Psoas muscle (tissue), 7 donors: ENCODE measurements at regions not wholly inside any gene's neighbourhood (a gene's known extent, or its start where the extent isn't known, plus 50 kb on each side); places are given as distances from the start of the nearest gene placed in this dataset.

Experiments
- ATAC-seq, 4 donors: fragments of 200-7000 bp; cut with Tn5 transposase; one replicate each; pipeline ENCODE4 v1.9.1; 2020; ENCODE audit warnings: moderate library complexity in 3 of 4, mild to moderate bottlenecking in 2 of 4
- DNase-seq, 2 donors: peaks; one replicate each; pipeline ENCODE4 v3.0.0-alpha.2; 2020
- H3K27ac ChIP-seq: fragments of 200-600 bp; one replicate; pipeline ENCODE4 v1.8.0; 2022
- H3K27me3 ChIP-seq, 3 donors: fragments of 200-600 bp in 1 of 3; one replicate each; pipeline versions ENCODE4 v1.6.1 to v1.8.0; 2013 to 2022; ENCODE audit warnings: low read length in 2 of 3, mild to moderate bottlenecking in 2 of 3, moderate library complexity in 1 of 3; ENCODE audit not compliant: insufficient read depth in 3 of 3
- H3K36me3 ChIP-seq, 2 donors: fragments of 200-600 bp in 1 of 2; one replicate each; pipeline versions ENCODE4 v1.6.1 to v1.8.0; 2013 to 2022; ENCODE audit warnings: low read depth in 1 of 2, mild to moderate bottlenecking in 1 of 2, moderate library complexity in 1 of 2; ENCODE audit not compliant: insufficient read depth in 1 of 2
- H3K4me1 ChIP-seq: fragments of 200-600 bp; one replicate; pipeline ENCODE4 v1.8.0; 2022
- H3K4me3 ChIP-seq: fragments of 200-600 bp; one replicate; pipeline ENCODE4 v1.8.0; 2022; ENCODE audit warnings: mild to moderate bottlenecking
- H3K9me3 ChIP-seq: fragments of 200-600 bp; one replicate; pipeline ENCODE4 v1.8.0; 2022
- CTCF ChIP-seq: fragments of 200-600 bp; IDR thresholded peaks from one replicate; pipeline ENCODE4 v1.8.0; 2022; ENCODE audit warnings: antibody characterized with exemption
- WGBS, 3 donors: extraction: QIAGEN DNeasy Blood & Tissue Kit; methylation state at CpG; one replicate each; pipeline versions ENCODE4 v1.1.6 to v1.1.7; 2013; 5-methylcytosine and 5-hydroxymethylcytosine counted together
- intact Hi-C, 2 donors: fragments of 100-400 bp; cut with DNase I; formaldehyde crosslinking; loops; one replicate each; pipeline versions ENCODE4 v1.11.0 to v1.14.2; 2022
- donor health status: healthy with polysubstance abuse.
- donor health status: DM: no; HTN: no; CAD: no; lungs with moderate emphysema.
- donor health status: Bipolar disorder and iron deficiency.
- donor health status: healthy.
- donor health status: DM: yes; HTN: yes; CAD: no.
- donor health status: DM: no; HTN: no; CAD: no.
- donor health status: DM: yes; HTN: yes; CAD: no.

GRCh38 chr16:5333126-5333525 lies 235.5 kb upstream of the EEF2KMT start:
- Histone ChIP-seq H3K4me1 (no peaks in the 10 kb centered on the region), H3K27ac (no peak overlapping the region), H3K9me3 (no peaks in the 10 kb centered on the region), H3K27me3 (peaks cover 0 to 2% (median 0%) of the 10 kb centered on the region in 3 donors), H3K36me3 (no peaks in the 10 kb centered on the region), H3K4me3 (no peak overlapping the region)
- ATAC-seq (no peak), DNase-seq (no peak)
- WGBS, 3 donors, result 89 to 94% (median 90%) methylated on average over 5 of the region's 5 CpGs
- TF ChIP-seq CTCF, result no peak
- intact Hi-C loops, result no loop called here

DNA sequence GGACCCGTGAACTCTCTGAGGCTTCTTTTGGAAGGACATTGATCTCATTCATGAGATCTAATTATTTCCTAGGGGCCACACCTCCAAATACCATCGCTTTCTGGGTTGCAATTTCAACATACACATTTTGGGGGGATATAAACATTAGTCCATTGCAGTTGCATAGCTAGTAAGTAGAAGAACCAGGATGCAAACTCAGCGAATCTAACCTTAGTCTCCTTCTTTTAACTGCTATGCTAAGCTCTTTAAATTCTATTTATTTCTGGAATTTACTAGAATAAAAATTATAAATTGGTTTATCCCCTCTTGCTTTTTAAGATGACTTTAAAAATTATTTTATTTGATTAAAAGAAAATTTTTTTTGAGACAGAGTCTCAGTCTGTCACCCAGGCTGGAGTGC lies 232.5 kb upstream of the EEF2KMT start:
- H3K4me3 ChIP-seq, result no peak overlapping the region
- no peaks in the 10 kb centered on the region for H3K27me3 ChIP-seq
- no peak for ATAC-seq
- intact Hi-C loops, result no loop called here
- no peaks in the 10 kb centered on the region for H3K36me3 ChIP-seq
- 86 to 95% (median 93%) methylated on average over 3 of the region's 3 CpGs for WGBS, 3 donors
- no peak overlapping the region for H3K27ac ChIP-seq
- no peak for DNase-seq
- H3K4me1 ChIP-seq, result no peaks in the 10 kb centered on the region
- TF ChIP-seq CTCF, result no peak
- peaks cover 5% of the 10 kb centered on the region for H3K9me3 ChIP-seq

DNA sequence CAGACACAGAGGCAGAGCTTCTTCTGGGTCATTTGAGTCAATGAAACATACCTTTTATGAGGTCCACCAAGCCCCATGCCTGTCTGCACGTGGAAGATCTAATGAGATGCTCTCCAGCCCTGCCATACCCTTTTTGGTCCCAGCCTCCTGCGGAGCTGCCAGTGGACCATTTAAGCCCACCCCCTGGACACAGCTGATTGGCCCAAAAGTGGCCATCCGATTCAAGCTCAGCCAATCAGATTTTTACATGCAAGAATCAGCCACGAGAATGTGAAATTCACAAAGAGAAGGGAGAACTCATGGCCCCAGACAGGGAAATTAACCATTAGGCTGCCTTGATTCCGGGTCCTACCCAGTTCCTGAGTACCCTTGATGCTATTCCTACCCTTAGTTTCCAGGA lies 231.0 kb upstream of the EEF2KMT start:
- Histone ChIP-seq H3K4me1 (no peaks in the 10 kb centered on the region), H3K27ac (no peak overlapping the region), H3K27me3 (no peaks in the 10 kb centered on the region), H3K4me3 (no peak overlapping the region), H3K9me3 (peaks cover 5% of the 10 kb centered on the region), H3K36me3 (no peaks in the 10 kb centered on the region)
- intact Hi-C loops, result no loop called here
- no peak for ATAC-seq
- TF ChIP-seq CTCF, result no peak
- 48 to 51% (median 50%) methylated on average over 5 of the region's 5 CpGs for WGBS, 3 donors
- DNase-seq, result no peak

DNA sequence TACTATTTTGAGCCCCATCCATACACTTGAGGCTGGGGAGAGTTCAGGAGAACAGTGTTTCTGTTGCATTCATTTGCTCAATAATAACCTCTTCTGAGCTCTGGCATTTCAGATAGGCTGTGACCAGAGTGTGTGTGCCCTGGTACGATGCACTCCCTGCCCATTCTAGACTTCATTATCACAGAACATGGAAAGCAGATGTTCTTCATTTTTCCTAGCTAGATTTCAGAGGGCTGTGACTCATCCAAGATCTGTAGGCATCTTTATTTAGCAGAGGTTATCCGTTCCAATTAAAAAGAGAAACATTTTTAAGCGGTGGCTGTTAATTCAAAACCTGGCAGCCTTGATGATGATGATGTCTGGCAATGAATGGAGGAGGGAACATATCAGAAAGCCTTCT lies 228.8 kb upstream of the EEF2KMT start:
- intact Hi-C loops, result no loop called here
- no peak for DNase-seq
- no peak overlapping the region for H3K4me3 ChIP-seq
- WGBS, 3 donors, result 45 to 68% (median 64%) methylated on average over 3 of the region's 3 CpGs
- no peaks in the 10 kb centered on the region for H3K4me1 ChIP-seq
- no peaks in the 10 kb centered on the region for H3K36me3 ChIP-seq
- no peak for TF ChIP-seq CTCF
- no peak overlapping the region for H3K27ac ChIP-seq
- H3K9me3 ChIP-seq, result peaks cover 5% of the 10 kb centered on the region
- H3K27me3 ChIP-seq, result no peaks in the 10 kb centered on the region
- ATAC-seq, result no peak

DNA sequence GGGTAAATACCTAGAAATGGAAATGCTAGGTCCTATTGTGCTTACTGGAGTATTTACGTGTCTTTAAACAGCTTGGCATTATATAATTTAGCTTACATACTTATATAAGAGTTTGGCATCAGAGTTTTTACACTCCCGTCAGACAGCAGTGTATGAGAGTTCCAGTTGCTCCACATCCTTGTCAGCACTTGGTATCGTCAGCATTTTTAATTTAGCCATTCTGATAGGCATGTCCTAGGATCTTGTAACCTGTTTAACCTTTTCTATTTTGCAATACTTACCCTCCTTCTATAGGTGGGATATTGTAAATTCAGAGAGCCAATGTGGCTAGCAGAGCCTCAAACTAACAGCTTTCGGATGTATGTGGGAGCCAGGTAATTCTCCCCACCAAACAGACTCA lies 228.3 kb upstream of the EEF2KMT start:
- H3K27ac ChIP-seq, result no peak overlapping the region
- no peaks in the 10 kb centered on the region for H3K4me1 ChIP-seq
- no peak for TF ChIP-seq CTCF
- peaks cover 5% of the 10 kb centered on the region for H3K9me3 ChIP-seq
- intact Hi-C loops, result no loop called here
- DNase-seq (no peak), ATAC-seq (no peak)
- 68 to 71% (median 69%) methylated on average over 4 of the region's 4 CpGs for WGBS, 3 donors
- H3K4me3 ChIP-seq, result no peak overlapping the region
- H3K36me3 ChIP-seq, result no peaks in the 10 kb centered on the region
- H3K27me3 ChIP-seq, result no peaks in the 10 kb centered on the region
